Motor neuron (in vitro differentiated cells): ENCODE measurements at regions not wholly inside any gene's neighbourhood (a gene's known extent, or its start where the extent isn't known, plus 50 kb on each side); places are given as distances from the start of the nearest gene placed in this dataset.
A peak's percentile ranks its signal among the peaks of the same experiment; 100 is the strongest.

Experiments used
- ATAC-seq, 8 experiments: fragments of 200-7000 bp; cut with Tn5 transposase; replicated peaks in 6 of 8; 2 replicates each; pipeline ENCODE4 v1.8.0; 2021; ENCODE audit warnings: mild to moderate bottlenecking in 8 of 8, moderate library complexity in 8 of 8
- H3K27ac ChIP-seq, 2 donors: fragments of 250-450 bp; sonication (Bioruptor Pico); 2 replicates each; pipeline ENCODE4 v1.9.0; 2021; ENCODE audit warnings: antibody characterized with exemption in 2 of 2, mild to moderate bottlenecking in 2 of 2, moderate library complexity in 1 of 2
- H3K4me1 ChIP-seq, 2 donors: fragments of 250-450 bp; sonication (Bioruptor Pico); replicated peaks in 1 of 2; 2 replicates each; pipeline ENCODE4 v1.6.1; 2021; ENCODE audit warnings: antibody characterized with exemption in 2 of 2, mild to moderate bottlenecking in 2 of 2, moderate library complexity in 1 of 2
- H3K4me3 ChIP-seq, 5 donors: fragments of 250-450 bp; sonication (Bioruptor Pico); 2 replicates each; pipeline ENCODE4 v1.9.0; 2021; ENCODE audit warnings: antibody characterized with exemption in 5 of 5, mild to moderate bottlenecking in 5 of 5, moderate library complexity in 4 of 5
- WGBS, 10 experiments: fragments of 450-650 bp; shearing (Covaris generic); methylation state at CpG; one replicate each; pipeline ENCODE4 v1.0.0; 2022; 5-methylcytosine and 5-hydroxymethylcytosine counted together
- in situ Hi-C, 9 experiments: fragments of 400-800 bp; cut with MboI; loops; one replicate each; pipeline ENCODE4 v1.15.0; 2021; ENCODE audit warnings: low sequenced_read_pairs in 9 of 9, low pct_unique_long_range_greater_than_20kb in 2 of 9; ENCODE audit not compliant: unreplicated experiment in 9 of 9

GRCh38 chr4:108287834-108288413, 119.2 kb upstream of the LEF1 start:
- in situ Hi-C loops = no loop called here
- WGBS, 10 experiments = 17 to 88% (median 71%) methylated on average over 1 of the region's 1 CpG; no CpG with 5 or more reads in 1 of the 10 experiments
- no peak overlapping the region for H3K27ac ChIP-seq
- no peak for ATAC-seq
- H3K4me1 ChIP-seq = no peaks in the 10 kb centered on the region
- H3K4me3 ChIP-seq = no peak overlapping the region

- no peak overlapping the region for H3K27ac ChIP-seq
Measured at GRCh38 chr4:108280072-108280471, 111.3 kb upstream of the LEF1 start.

GRCh38 chr4:108276690-108277089, 108.0 kb upstream of the LEF1 start:
- ATAC-seq = no peak
- H3K4me1 ChIP-seq = no peaks in the 10 kb centered on the region
- no peak overlapping the region for H3K27ac ChIP-seq
- in situ Hi-C loops = no loop called here
- 0 to 100% (median 44%) methylated on average over 1 to 3 of the region's 3 CpGs; no CpG with 5 or more reads in 4 of the 10 experiments for WGBS, 10 experiments
- H3K4me3 ChIP-seq = no peak overlapping the region

More at GRCh38 chr4:108280072-108280471, 111.3 kb upstream of the LEF1 start:
- no peak overlapping the region for H3K4me3 ChIP-seq
- in situ Hi-C loops = no loop called here
- no peaks in the 10 kb centered on the region for H3K4me1 ChIP-seq
- no peak for ATAC-seq

- H3K4me1 ChIP-seq = no peaks in the 10 kb centered on the region
- H3K4me3 ChIP-seq = no peak overlapping the region
- in situ Hi-C loops = no loop called here
- no peak overlapping the region for H3K27ac ChIP-seq
- no peak for ATAC-seq
Measured at GRCh38 chr4:108272986-108273385, 104.3 kb upstream of the LEF1 start.

- Histone ChIP-seq H3K4me3 (no peak overlapping the region), H3K27ac (no peak overlapping the region), H3K4me1 (no peaks in the 10 kb centered on the region)
- in situ Hi-C loops = no loop called here
- WGBS, 10 experiments = 0 to 100% (median 60%) methylated on average over 1 to 2 of the region's 2 CpGs; no CpG with 5 or more reads in 2 of the 10 experiments
- no peak for ATAC-seq
Measured at GRCh38 chr4:108272561-108272960, 103.8 kb upstream of the LEF1 start.

GRCh38 chr4:108272046-108272445, 103.3 kb upstream of the LEF1 start:
- ATAC-seq = no peak
- in situ Hi-C loops = no loop called here

GRCh38 chr4:108270466-108271450, 102.0 kb upstream of the LEF1 start:
- Histone ChIP-seq H3K27ac (no peak overlapping the region), H3K4me1 (no peaks in the 10 kb centered on the region), H3K4me3 (no peak overlapping the region)
- in situ Hi-C loops = no loop called here
- WGBS, 10 experiments = 10 to 94% (median 72%) methylated on average over 3 to 6 of the region's 6 CpGs; no CpG with 5 or more reads in 1 of the 10 experiments
- no peak for ATAC-seq

More at GRCh38 chr4:108272046-108272445, 103.3 kb upstream of the LEF1 start:
- Histone ChIP-seq H3K27ac (no peak overlapping the region), H3K4me3 (no peak overlapping the region), H3K4me1 (no peaks in the 10 kb centered on the region)
- 0 to 100% (median 86%) methylated on average over 1 to 3 of the region's 3 CpGs; no CpG with 5 or more reads in 3 of the 10 experiments for WGBS, 10 experiments

- 11 to 97% (median 78%) methylated on average over 1 to 4 of the region's 4 CpGs for WGBS, 10 experiments
- no peak overlapping the region for H3K4me3 ChIP-seq
- no peak overlapping the region for H3K27ac ChIP-seq
- peaks cover 0 to 13% of the 10 kb centered on the region in 2 donors for H3K4me1 ChIP-seq
- in situ Hi-C loops = no loop called here
- ATAC-seq = no peak
Measured at GRCh38 chr4:108264693-108265092, 96.0 kb upstream of the LEF1 start.

- in situ Hi-C loops = no loop called here
- peak in 5 of 8 experiments; percentile 48 to 92 (median 78) for ATAC-seq
- Histone ChIP-seq H3K4me3 (no peak overlapping the region), H3K27ac (no peak overlapping the region), H3K4me1 (peaks cover 0 to 13% of the 10 kb centered on the region in 2 donors)
- 0 to 60% (median 20%) methylated on average over 1 of the region's 1 CpG; no CpG with 5 or more reads in 3 of the 10 experiments for WGBS, 10 experiments
Measured at GRCh38 chr4:108263057-108263456, 94.3 kb upstream of the LEF1 start.

- in situ Hi-C loops = no loop called here
- no peak overlapping the region for H3K27ac ChIP-seq
- peaks cover 0 to 13% of the 10 kb centered on the region in 2 donors for H3K4me1 ChIP-seq
- ATAC-seq = no peak
- H3K4me3 ChIP-seq = no peak overlapping the region
- WGBS, 10 experiments = 0 to 100% (median 76%) methylated on average over 1 of the region's 1 CpG; no CpG with 5 or more reads in 2 of the 10 experiments
Measured at GRCh38 chr4:108261026-108261425, 92.3 kb upstream of the LEF1 start.

GRCh38 chr4:108256538-108256937, 87.8 kb upstream of the LEF1 start:
- Histone ChIP-seq H3K4me3 (no peak overlapping the region), H3K27ac (no peak overlapping the region), H3K4me1 (no peaks in the 10 kb centered on the region)
- ATAC-seq = peak in 1 of 8 experiments; percentile 38
- WGBS, 10 experiments = 13 to 100% (median 86%) methylated on average over 2 to 8 of the region's 8 CpGs
- in situ Hi-C loops = no loop called here

- H3K4me1 ChIP-seq = no peaks in the 10 kb centered on the region
- no peak for ATAC-seq
- WGBS, 10 experiments = 23 to 100% (median 67%) methylated on average over 1 to 2 of the region's 2 CpGs
- in situ Hi-C loops = no loop called here
- no peak overlapping the region for H3K27ac ChIP-seq
- H3K4me3 ChIP-seq = no peak overlapping the region
Measured at GRCh38 chr4:108255203-108255747, 86.5 kb upstream of the LEF1 start.

GRCh38 chr4:108249397-108249796, 80.7 kb upstream of the LEF1 start:
- H3K4me1 ChIP-seq = no peaks in the 10 kb centered on the region
- ATAC-seq = no peak

More at GRCh38 chr4:108249397-108249796, 80.7 kb upstream of the LEF1 start:
- in situ Hi-C loops = no loop called here
- H3K27ac ChIP-seq = no peak overlapping the region
- no peak overlapping the region for H3K4me3 ChIP-seq
